Chondrocyte (in vitro differentiated cells): ENCODE measurements at regions not wholly inside any gene's neighbourhood (a gene's known extent, or its start where the extent isn't known, plus 50 kb on each side); places are given as distances from the start of the nearest gene placed in this dataset.
"Not testable (repeated sequence)": the region's sequence is repeated elsewhere in the genome, so short reads cannot be mapped to it uniquely, and the experiment has no call there.

Experiments
- DNase-seq: peaks from one replicate; pipeline ENCODE4 v3.0.0; 2021; ENCODE audit warnings: mixed read lengths, low spot score
- H3K27ac Mint-ChIP-seq: one replicate; pipeline ENCODE4 v1.8.0; 2021; ENCODE audit warnings: mild to moderate bottlenecking, moderate library complexity, mixed read lengths; ENCODE audit not compliant: unreplicated experiment
- H3K27me3 Mint-ChIP-seq: 2 replicates; pipeline ENCODE4 v1.8.0; 2021; ENCODE audit warnings: low read depth, mixed read lengths
- H3K36me3 Mint-ChIP-seq: 2 replicates; pipeline ENCODE4 v1.8.0; 2021; ENCODE audit warnings: low read depth, mixed read lengths
- H3K4me1 Mint-ChIP-seq: 2 replicates; pipeline ENCODE4 v1.8.0; 2021; ENCODE audit warnings: low read depth, mild to moderate bottlenecking, mixed read lengths
- H3K4me3 Mint-ChIP-seq: one replicate; pipeline ENCODE4 v1.8.0; 2021; ENCODE audit warnings: mild to moderate bottlenecking, moderate library complexity, mixed read lengths; ENCODE audit not compliant: unreplicated experiment
- H3K9me3 Mint-ChIP-seq: 2 replicates; pipeline ENCODE4 v1.8.0; 2021; ENCODE audit warnings: low read depth, mixed read lengths
- TF ChIP-seq, protein P1 (sequence below): fragments of 200-600 bp; sonication (generic); IDR thresholded peaks from 2 replicates; pipeline ENCODE4 v1.5.0; 2021; ENCODE audit warnings: antibody characterized with exemption, mild to moderate bottlenecking, moderate library complexity

DNA sequence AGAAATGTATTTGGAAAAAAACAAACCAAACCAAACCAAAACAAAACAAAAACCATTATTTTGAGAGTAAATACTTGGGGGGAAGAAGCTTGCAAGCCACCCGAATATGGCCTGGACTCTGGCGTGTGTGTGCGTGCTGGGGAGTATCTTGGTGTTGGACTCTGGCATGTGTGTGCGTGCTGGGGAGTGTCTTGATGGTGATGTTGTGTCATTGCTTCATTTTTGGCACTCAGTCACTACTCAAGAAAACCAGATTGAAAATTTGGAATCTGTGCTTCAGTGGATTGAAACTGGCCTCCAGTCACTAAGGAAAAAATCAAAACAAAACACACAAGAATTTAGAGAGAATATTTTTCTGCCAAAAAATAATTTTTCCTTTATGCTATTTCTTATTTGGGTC is 76.1 kb downstream of the ARRDC3 start:
- Mint-ChIP-seq H3K27ac (no peak overlapping the region), H3K27me3 (peaks cover 9% of the 10 kb centered on the region), H3K9me3 (no peaks in the 10 kb centered on the region), H3K4me1 (peaks cover 14% of the 10 kb centered on the region), H3K36me3 (peaks cover 2% of the 10 kb centered on the region), H3K4me3 (no peak overlapping the region)
- no peak for DNase-seq
- TF ChIP-seq, protein P1, sequence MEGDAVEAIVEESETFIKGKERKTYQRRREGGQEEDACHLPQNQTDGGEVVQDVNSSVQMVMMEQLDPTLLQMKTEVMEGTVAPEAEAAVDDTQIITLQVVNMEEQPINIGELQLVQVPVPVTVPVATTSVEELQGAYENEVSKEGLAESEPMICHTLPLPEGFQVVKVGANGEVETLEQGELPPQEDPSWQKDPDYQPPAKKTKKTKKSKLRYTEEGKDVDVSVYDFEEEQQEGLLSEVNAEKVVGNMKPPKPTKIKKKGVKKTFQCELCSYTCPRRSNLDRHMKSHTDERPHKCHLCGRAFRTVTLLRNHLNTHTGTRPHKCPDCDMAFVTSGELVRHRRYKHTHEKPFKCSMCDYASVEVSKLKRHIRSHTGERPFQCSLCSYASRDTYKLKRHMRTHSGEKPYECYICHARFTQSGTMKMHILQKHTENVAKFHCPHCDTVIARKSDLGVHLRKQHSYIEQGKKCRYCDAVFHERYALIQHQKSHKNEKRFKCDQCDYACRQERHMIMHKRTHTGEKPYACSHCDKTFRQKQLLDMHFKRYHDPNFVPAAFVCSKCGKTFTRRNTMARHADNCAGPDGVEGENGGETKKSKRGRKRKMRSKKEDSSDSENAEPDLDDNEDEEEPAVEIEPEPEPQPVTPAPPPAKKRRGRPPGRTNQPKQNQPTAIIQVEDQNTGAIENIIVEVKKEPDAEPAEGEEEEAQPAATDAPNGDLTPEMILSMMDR, result no peak

DNA sequence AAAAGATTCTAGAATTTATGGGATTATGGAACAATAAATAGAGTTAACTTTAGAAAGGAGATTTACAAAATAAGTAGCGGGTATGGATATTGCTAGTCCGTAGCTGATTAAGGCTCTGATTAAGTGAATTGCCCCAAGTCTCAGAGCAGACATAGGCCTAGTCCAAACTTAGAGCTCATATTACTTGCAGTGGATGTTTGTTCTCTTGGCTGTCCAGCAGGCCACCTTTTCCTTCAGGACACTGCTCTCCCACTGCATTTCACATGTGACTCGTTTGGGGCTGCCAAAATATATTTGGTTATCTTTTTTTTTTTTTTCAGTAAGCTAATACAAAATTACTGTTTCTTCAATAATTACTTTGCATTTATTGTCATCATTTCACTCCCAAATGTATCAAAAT is 76.6 kb downstream of the ARRDC3 start:
- H3K4me1 Mint-ChIP-seq, result peaks cover 8% of the 10 kb centered on the region
- no peaks in the 10 kb centered on the region for H3K9me3 Mint-ChIP-seq
- no peak overlapping the region for H3K27ac Mint-ChIP-seq
- H3K4me3 Mint-ChIP-seq, result no peak overlapping the region
- TF ChIP-seq, protein P1, result no peak
- peaks cover 2% of the 10 kb centered on the region for H3K36me3 Mint-ChIP-seq
- H3K27me3 Mint-ChIP-seq, result peaks cover 9% of the 10 kb centered on the region
- DNase-seq, result no peak

DNA sequence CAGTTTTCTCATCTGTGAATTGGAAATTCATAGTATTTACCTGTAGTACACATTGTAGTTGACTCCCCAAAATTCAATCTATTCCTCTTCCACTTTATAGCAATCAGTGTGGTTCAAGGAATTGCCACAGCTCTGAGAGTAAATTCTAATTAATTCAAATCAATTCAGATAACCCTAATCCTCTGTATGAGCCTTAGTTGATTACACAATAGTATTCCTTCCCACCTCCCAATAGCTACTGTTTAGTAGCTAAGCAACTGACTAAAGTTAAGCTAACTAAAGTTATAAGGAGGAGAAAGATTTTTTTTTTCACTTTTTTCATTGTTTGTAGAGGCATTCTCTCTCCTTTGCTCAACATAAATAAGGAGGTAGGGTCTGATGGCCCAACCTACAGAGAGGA is 77.5 kb downstream of the ARRDC3 start:
- Mint-ChIP-seq H3K27me3 (peaks cover 9% of the 10 kb centered on the region), H3K36me3 (no peaks in the 10 kb centered on the region), H3K4me1 (no peaks in the 10 kb centered on the region), H3K27ac (no peak overlapping the region), H3K9me3 (no peaks in the 10 kb centered on the region), H3K4me3 (no peak overlapping the region)
- no peak for DNase-seq
- TF ChIP-seq, protein P1, result no peak

DNA sequence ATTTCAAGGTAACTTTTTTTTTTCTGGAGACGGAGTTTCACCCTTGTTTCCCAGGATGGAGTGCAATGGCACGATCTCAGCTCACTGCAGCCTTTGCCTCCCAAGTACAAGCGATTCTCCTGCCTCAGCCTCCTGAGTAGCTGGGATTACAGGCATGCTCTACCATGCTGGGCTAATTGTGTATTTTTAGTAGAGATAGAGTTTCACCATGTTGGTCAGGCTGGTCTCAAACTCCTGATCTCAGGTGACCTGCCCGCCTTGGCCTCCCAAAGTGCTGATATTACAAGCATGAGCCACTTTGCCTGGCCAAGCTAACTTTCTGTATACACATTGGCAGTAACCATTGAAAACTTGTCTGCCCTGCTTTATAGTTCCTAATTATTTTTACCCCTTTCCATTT is 79.1 kb downstream of the ARRDC3 start:
- H3K36me3 Mint-ChIP-seq, H3K27ac Mint-ChIP-seq, H3K4me1 Mint-ChIP-seq: not testable (repeated sequence)

DNA sequence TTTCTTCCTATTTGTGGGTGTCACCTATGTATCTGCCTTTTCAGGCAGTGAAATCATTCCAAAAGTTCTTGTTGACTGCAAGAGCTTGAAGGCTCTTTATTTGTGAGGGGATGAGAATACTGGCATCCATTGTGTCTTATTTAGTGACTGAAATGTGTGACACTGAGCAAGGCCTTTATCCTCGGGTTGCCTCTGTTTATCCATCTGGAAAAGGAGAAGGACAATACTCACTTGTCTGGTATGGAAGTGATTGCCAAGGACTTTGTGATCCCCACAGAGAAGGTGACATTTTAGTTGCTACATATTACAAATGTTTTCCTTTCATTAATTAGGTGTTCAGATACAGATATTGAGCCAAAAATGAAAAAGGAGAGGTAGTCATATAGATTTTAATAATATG is 80.2 kb downstream of the ARRDC3 start:
- Mint-ChIP-seq H3K27ac (no peak overlapping the region), H3K36me3 (no peaks in the 10 kb centered on the region), H3K9me3 (no peaks in the 10 kb centered on the region), H3K4me3 (no peak overlapping the region), H3K4me1 (no peaks in the 10 kb centered on the region), H3K27me3 (peaks cover 5% of the 10 kb centered on the region)
- DNase-seq, result no peak
- TF ChIP-seq, protein P1, result no peak

More for the DNA sequence above, 79.1 kb downstream of the ARRDC3 start:
- H3K4me3 Mint-ChIP-seq, H3K27me3 Mint-ChIP-seq, DNase-seq, H3K9me3 Mint-ChIP-seq: not testable (repeated sequence)

DNA sequence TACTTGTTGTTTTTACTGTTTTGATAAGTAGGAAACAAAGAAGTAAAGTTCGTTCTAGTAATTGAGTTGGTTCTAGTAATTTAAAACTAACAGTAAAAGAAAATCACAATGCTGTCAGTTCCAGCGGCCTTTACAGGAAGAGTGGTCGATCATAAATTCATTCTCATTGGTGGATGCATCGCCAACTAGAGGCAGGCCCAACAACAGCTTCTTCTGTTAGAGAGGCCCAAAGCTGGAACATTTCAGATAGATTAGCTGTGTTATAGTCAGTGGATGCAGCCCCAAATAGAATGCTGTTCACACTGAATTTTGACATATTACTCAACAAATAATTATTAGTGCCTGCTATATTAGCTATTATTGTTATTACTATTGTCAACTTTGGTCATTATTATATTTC is 80.8 kb downstream of the ARRDC3 start:
- no peak overlapping the region for H3K27ac Mint-ChIP-seq
- H3K4me1 Mint-ChIP-seq, result no peaks in the 10 kb centered on the region
- no peaks in the 10 kb centered on the region for H3K9me3 Mint-ChIP-seq
- peaks cover 5% of the 10 kb centered on the region for H3K27me3 Mint-ChIP-seq
- H3K36me3 Mint-ChIP-seq, result no peaks in the 10 kb centered on the region
- TF ChIP-seq, protein P1, result peak; percentile 14
- no peak for DNase-seq
- H3K4me3 Mint-ChIP-seq, result no peak overlapping the region
